ENCODE measurements at regions not wholly inside any gene's neighbourhood (a gene's known extent, or its start where the extent isn't known, plus 50 kb on each side); places are given as distances from the start of the nearest gene placed in this dataset.

DNA sequence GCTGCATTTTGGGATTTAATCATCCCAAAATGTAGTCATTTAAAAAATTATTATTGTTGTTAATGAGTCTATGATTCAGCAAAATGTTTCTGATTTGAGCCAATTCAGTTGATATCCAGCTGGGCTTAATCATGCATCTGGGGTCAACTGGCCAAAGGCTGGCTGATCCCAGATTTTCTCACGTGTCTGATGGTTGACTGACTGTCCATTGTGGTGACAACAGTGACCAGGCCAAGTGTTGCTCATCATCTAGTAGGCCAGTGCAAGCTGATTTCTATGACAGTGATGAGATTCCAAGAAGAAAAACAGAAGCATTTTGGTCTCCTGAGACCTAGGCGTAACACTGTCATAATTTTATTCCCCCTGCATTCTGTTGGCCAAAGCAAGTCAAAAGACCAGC lies 80.1 kb upstream of the ZC3H11B start:
- TF ChIP-seq CHD4 (IDR thresholded peaks at IDR 0.05; ENCODE audit: borderline replicate concordance) (no peak), POLR2A (IDR thresholded peaks at IDR 0.05; ENCODE audit: low read length) (no peak)
- TF ChIP-seq, protein P1, sequence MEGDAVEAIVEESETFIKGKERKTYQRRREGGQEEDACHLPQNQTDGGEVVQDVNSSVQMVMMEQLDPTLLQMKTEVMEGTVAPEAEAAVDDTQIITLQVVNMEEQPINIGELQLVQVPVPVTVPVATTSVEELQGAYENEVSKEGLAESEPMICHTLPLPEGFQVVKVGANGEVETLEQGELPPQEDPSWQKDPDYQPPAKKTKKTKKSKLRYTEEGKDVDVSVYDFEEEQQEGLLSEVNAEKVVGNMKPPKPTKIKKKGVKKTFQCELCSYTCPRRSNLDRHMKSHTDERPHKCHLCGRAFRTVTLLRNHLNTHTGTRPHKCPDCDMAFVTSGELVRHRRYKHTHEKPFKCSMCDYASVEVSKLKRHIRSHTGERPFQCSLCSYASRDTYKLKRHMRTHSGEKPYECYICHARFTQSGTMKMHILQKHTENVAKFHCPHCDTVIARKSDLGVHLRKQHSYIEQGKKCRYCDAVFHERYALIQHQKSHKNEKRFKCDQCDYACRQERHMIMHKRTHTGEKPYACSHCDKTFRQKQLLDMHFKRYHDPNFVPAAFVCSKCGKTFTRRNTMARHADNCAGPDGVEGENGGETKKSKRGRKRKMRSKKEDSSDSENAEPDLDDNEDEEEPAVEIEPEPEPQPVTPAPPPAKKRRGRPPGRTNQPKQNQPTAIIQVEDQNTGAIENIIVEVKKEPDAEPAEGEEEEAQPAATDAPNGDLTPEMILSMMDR (IDR thresholded peaks at IDR 0.05), result no peak

Measured in A549 (cell line).